NCI-H345 treated with DMSO at 0.1 percent for 48 hours (cell line): ENCODE measurements at regions not wholly inside any gene's neighbourhood (a gene's known extent, or its start where the extent isn't known, plus 50 kb on each side); places are given as distances from the start of the nearest gene placed in this dataset.
"Not testable (repeated sequence)": the region's sequence is repeated elsewhere in the genome, so short reads cannot be mapped to it uniquely, and the experiment has no call there.

Experiments
- DNase-seq: peaks from one replicate; lab custom pipeline; 2025; ENCODE audit not compliant: unreplicated experiment; lab: John Stamatoyannopoulos, UW

DNA sequence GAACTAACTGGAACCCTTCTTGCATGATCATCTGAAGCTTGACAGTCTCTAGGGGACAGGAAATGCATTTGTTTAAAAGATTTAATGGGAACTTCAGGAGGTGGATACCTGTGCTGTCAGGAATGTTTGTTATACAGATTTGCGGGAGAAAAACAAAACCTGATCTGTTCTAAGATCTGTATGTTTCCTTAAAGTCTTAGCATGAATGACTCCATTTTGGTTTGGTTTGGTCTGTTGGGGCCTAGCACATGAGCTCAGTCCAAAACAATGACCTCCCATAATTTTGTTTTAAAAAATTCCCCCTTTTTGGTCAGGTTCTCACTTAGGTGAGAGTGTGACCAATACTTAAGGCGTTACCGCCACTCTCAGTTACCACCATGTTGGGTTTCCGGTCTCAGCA is 138.7 kb downstream of the AKR1D1 start:
- DNase-seq: no peak

DNA sequence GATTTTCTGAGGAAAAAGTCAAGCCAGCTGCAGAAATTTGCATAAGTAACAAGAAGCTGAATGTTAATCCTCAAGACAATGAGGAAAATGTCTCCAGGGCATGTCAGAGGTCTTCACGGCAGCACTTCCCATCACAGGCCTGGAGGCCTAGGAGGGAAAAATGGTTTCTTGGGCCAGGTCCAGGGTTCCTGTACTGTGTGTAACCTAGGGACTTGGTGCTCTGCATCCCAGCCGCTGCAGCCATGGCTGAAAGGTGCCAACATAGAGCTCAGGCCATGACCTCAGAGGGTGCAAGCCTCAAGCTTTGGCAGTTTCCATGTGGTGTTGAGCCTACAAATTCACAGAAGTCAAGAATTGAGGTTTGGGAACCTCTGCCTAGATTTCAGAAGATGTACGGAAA is 144.1 kb downstream of the AKR1D1 start:
- DNase-seq: not testable (repeated sequence)

DNA sequence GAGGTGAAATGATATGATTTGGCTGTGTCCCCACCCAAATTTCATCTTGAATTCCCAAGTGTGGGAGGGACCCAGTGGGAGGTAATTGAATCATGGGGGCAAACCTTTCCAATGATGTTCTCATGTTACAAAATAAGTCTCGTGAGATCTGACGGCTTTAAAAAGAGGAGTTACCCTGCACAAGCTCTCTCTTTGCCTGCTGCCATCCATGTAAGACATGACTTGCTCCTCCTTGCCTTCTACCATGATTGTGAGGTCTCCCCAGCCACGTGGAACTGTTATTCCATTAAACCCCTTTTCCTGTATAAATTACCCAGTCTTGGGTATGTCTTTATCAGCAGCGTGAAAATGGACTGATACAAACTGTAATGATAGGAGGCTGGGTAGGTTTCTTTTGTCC is 145.1 kb downstream of the AKR1D1 start:
- not testable (repeated sequence) for DNase-seq

DNA sequence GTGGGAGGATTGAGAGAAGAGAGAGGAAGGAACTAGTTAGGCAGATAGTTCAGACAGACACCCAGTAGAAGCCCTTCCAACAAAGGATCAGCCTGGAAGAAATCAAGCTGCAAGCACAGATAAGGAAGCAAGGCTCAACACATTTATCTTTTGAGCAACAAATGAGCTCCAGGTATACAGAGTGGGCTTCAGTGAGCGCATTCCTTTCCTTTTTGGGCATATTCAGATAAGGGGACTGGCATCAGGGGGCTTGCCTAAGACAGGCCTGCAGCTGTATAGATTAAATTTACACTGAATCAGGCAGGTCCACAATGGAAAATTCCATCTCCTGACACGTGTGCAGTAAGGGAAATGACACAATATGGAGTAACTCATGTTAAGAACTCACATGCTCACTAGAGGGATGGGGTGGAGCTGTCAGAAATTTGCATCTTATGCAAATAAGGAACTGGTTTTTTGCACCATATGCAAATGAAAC is 147.2 kb downstream of the AKR1D1 start:
- DNase-seq: no peak

DNA sequence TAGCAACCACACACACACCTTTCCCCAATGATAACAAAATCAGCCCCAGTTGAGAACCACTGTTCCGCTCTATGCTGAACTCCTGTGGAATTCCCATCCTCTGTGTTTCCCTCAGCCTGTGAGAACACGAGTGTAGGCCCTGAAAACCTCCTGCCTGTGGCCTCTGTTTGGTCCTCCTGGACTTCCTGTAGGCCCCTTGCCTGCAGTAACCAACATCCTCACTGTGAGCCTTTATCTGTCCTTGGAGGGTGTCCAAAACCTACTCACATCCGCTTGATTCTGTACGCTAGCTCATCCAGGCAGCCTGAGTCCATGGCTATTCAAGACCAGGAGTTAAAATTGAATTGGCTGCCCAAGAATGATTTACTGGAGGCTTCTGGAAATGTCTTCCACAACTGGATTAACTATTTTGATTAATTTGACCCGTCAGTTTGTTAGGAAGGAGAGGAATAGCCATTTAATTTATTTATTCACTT is 149.8 kb downstream of the AKR1D1 start:
- DNase-seq: no peak

DNA sequence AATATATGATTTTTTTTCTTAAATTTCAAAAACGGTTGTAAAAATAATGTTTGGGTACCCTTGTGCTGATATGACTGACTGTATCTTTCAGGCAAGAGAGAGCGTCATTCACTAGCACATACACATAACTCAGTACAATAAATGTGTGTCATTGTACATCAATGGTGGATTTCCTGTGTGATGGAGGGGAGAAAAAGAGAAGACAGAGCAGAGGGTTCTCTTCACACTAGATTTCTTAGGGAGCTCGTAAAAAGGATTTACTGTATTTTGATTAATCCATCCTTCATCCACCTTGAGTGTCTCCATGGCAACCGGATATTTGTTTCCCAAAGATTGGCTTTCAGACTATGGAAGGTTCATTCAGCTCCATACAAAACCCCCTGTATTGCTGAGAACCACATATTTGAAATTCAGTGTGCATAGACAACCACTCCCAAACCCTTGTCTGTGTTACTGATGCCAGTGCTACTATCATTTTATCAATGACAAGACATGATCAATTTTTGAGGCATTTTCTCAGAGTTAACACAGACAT is 150.6 kb downstream of the AKR1D1 start:
- DNase-seq: no peak

DNA sequence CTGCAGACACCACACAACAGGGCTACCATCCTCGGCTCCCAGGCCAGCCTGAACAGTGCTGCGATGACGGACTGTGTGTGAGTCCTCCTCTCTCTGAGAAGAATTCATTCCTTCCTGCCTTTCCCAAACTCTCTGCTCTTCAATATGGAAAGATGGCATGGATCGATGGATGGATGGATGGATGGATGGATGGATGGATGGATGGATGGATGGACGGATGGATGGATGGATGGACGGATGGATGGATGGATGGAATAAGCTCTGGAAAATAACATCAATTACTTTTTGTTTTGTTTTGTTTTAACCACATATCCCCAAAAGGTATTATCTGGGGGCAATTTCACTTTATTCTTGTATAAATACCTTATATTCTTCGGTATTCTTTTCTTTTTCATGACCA is 151.9 kb downstream of the AKR1D1 start:
- DNase-seq: no peak

DNA sequence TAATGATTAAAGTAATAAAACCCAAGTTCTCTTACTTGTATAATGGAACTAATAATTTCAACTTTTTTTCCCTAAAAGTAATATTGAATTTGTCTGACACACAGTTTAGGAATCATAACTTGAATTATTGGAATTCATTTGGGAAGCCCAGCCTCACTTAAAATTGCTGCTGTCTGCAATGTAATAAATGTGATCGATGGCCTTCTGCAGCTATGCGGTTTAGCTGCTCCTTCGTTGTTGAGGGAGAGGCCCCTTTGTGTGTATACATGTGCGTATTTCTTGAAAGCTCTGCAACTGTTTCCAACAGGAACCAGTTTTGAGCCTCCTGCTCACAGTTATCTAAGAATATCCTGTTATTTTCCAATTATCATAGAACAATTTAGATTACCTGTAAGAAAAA is 152.5 kb downstream of the AKR1D1 start:
- no peak for DNase-seq

DNA sequence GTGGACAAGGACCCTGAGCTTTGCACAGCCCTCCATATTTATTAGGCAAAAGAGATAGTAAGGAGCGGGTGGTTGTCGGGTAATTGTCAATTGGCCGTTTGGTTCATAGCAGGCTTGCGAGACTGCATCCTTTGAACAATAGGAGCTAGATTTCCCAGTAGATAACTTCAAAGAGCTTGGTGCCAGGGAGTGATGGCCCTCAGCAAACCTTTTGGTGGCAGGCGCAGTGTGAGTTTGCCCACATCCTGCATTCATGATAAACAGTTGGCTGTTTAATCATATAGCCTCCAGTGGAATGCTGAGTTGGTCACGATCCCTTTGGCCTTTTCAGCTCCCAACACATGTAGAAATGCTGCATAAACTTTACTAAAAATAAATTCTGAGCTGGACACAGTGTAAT is 156.9 kb downstream of the AKR1D1 start:
- no peak for DNase-seq

DNA sequence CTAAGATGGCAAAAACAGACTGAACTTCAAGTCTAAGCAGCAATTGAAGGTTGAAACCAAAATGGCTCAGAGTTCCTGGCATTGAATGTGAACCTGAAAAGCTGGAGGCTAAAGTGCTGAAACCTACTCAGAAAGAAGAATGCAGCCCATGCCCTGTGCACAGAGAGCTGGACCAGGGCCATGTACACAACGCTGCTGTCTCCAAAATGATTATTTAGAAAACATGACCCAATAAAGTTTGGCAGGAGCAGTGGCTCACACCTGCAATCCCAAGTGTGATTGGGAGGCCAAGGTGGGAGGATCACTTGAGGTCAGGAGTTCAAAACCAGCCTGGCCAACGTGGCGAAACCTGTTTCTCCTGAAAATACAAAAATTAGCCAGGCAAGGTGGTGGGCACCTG is 158.9 kb downstream of the AKR1D1 start:
- no peak for DNase-seq

DNA sequence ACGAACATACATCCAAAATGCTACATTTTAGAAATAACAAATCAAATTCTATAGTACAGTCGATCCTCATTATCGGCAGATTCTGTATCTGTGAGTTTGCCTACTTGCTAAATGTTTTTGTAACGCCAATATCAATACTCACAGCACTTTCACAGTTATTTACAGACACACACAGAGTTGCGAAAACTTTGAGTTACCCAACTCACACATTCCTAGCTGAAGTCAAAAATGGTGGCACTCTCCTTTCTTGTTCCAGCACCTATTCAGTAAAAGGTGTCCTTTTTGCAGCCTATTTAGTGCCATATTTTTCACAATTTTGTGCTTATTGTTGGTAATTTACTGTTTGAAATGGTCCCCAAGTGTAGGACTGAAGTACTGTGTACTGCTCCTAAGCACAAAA is 161.7 kb downstream of the AKR1D1 start:
- DNase-seq: no peak

DNA sequence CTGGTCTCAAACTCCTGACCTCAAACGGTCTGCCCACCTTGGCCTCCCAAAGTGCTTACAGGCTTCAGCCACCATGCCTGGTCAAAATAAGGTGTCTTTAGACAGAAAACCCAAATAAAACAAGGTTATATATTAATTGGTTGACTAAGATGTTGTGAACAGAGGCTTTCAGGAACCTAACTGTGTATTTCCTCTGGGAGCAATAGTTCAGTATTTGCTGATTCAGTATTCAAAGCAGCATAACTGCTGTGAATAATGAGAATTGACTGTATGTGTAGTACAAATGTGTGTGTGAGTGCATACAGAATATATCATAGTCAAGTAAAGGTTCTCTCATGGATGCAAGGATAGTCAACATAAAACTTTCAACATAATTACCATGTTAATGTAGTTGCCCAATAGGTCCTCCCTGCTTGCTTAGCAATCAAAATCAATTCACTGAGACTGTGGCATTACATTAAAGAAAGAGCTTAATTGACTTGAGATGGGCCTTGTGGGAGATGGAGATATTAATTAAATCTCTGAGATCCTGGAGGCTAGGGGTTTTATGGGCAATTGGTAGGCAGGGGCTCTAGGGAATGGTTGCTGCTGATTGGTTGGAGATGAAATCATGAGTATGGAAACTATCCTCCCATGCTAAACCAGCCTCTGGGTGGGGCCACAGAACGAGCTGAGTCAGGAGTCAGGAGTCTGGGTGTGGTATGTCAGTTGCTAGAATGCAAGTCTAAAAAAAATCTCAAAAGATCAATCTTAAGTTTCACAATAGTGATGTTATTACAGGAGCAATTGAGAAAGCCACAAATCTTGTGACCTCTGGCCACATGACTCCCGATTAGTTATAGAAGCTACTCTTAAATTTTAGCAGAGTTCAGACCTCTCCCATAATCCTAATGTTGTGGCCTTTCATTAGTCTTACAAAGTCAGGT is 162.7 kb downstream of the AKR1D1 start:
- DNase-seq: no peak

DNA sequence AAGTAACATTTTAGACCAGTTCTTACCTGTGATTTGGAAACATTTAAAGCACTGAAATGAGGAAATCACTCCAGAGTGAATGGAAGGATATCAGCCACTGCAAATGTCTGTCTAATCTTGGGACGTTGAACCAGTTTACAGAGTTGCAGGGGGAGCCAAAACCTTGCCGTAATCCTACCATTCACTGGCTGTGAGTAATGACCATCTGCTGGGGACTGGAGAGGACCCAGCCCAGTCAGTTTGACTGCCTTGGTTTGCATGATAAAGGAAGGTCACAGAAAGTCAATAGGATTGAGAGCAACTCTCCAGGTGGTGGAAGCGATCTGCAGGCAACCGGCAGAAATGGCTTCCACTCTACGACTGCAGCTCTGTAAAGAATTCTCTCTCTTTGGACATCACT is 167.2 kb downstream of the AKR1D1 start:
- DNase-seq: peak; percentile 86

DNA sequence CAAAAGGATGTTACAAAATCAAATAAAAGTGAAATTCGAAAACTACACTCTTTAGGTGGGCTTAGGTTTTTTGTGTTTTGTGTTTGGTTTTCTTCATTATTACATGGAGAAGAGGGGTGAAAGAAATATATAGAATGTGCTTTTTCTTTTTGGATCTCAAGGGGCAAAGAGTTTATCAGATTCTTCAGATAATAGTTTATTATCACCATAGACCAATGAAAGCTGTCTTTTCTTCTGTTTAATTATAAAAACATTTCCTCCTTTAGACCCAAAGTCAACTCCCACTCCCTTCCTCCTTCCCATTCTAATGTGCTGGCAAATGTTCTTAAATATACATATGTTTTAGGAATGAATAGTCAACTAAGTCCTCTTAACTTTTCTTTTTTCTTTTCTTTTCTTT is 167.6 kb downstream of the AKR1D1 start:
- no peak for DNase-seq

DNA sequence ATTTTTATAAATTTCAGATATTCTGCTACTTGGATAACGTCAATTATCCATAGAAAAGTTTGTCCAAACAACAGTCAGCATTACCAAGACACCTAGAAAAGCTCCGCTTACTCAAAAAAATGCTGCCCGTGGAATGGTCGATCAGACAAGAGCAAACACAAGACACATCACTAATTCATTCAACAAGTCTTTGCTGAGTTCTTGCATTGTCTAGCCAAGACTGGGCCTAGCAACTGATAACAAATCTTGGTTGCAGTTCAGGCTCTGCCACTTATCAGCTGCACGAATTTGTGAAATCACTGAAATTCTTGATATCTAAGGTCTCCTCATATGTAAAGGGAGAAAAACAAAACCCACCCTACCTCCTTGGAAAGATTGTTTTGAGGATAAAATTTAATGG is 168.3 kb downstream of the AKR1D1 start:
- no peak for DNase-seq

DNA sequence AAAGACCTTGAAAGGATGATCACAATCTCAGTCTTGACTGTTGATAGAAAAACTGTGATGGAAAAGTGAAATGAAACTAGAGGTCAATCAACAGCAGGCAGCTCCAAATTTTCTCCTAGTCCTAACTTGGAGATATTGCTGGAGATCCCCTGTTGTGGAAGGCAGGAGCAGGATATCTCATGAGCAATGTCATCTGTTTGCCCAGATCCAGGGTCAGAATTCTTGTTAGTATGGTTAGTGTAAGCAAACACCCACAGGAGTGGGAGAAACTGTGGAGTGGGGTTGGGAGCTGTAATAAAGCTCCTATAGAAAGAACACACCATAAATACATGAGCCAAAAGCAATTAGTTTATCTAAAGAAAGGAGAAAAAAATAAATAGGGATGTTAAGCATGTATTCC is 169.0 kb downstream of the AKR1D1 start:
- no peak for DNase-seq

DNA sequence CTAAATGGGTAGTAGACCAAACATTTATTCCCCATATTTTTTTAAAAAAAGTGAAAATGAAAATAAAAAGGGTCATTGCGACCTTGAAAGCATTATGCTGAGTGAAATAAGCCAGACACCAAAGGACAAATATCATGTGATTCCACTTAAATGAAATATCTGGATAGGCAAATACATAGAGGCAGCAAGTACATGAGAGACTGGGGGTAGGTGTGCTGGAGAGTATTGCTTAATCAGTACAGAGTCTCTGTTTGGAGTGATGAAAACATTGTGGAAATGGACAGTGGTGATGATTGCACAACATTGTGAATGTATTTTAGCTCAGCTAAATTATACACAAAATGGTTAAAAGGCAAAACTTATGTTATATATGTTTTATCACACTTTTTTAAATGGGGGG is 169.4 kb downstream of the AKR1D1 start:
- no peak for DNase-seq

DNA sequence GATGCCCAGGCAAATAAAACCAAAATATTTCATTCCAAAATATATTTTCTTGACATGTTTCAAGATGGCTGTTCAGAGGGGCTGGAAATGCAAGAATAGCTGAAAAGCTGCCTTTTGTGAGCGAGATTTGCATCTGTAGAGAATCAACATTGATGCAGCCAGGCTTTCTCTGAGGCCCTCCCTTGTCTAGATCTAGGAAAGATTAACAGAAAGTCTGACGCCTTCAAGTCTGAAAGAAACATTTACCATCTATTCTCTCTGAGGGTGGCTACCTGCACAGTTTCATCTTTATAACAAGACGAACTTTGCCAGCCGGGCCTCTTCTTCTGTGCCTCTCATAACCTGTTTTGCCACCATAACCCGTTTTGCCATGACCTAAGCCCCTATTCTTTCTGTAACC is 170.2 kb downstream of the AKR1D1 start:
- DNase-seq: no peak

DNA sequence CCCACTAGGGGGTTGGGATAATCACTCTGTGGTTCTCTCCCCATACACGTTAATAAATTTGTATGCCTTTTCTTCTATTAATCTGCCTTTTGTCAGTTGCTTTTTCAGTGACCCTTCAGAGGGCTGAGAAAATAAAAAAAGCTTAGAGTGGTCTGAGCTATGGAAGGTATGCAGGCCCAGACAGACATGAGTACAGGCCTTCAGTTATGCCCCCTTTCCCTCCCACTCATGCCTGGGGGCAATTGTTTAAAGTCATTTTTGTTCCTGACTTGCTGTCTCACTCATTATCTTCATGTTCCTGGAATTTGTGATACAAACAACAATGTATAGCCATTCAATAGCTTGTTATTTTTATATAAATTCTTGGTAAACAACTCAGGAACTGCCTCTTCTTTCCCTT is 170.8 kb downstream of the AKR1D1 start:
- no peak for DNase-seq

DNA sequence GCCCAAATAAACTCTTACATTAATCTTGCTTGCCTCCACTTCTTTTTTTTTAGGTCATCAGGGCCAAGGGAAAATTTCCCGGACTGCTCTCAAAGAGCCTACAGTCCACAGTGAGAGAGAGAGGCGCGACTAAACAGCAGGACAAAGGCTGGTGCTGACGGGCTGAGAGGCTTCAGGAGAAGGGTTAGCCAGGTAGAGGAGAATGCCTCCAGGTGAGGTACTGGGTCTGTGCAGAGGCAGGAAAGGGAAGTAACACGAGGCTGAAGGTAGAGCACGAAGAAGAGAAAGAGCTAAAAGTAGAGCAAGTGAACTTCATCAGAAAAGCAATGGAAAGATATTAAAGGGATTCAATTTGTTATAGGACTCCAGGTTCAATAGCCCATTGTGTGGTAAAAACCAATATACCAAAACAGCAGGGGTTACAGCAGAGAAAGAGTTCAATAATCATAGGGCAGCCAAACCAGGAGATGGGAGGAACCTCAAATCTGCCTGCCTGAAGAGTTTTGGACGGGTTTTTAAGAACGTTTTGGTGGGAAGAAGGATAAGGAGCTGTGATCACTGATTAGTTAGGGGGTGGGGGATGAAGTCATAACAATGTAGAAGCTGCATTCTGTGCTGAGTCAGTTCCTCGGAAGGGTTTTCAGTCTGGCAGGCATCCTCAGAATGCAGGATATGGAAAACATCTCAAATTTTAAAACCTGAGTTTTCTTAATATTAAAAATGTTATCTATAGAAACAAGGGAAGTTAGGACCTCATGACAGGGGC is 171.5 kb downstream of the AKR1D1 start:
- no peak for DNase-seq

DNA sequence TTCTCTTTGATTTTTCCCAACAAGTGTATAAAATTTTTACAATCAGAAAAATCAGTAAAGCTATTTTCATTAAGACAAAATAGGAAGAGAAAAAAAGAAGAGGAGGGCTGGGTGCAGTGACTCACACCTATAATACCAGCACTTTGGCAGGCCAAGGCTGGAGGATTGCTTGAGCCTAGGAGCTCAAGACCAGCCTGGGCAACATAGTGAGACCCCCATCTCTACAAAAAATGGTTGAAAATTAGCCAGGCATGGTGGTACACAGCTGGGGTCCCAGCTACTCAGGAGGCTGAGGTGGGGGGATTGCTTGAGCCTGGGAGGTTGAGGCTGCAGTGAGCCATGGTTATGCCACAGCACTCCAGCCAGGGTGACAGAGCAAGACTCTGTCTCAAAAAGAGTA is 172.3 kb downstream of the AKR1D1 start:
- DNase-seq: no peak

DNA sequence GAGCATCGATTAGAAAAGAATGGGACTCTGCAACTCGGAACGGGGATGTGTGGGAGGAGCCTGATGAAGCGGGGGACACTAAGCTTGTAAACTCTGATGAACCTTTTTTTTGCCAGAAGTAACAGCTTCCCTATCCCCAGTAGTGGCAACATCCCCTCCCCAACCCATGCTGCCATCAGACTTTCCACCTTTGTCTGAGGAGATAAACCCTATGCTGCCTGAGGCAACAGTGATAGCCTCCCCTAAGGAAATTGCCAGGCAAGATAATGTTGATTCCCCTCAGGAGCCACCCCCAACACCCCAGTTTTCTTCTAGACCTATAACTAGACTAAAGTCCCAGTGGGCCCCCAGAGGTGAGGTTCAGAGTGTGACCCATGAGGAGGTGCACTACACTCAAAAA is 173.7 kb downstream of the AKR1D1 start:
- no peak for DNase-seq
